CD4-positive, alpha-beta T cell treated with Interleukin-12 subunit alpha and Interleukin-12 subunit beta, for 1 hour (primary cell): ENCODE measurements at regions not wholly inside any gene's neighbourhood (a gene's known extent, or its start where the extent isn't known, plus 50 kb on each side); places are given as distances from the start of the nearest gene placed in this dataset.
"Not testable (repeated sequence)": the region's sequence is repeated elsewhere in the genome, so short reads cannot be mapped to it uniquely, and the experiment has no call there.

Source experiments
- DNase-seq: peaks from one replicate; pipeline ENCODE4 v3.0.0-alpha.2; 2020

- no peak for DNase-seq
Measured at GRCh38 chr7:45268013-45268412, 110.4 kb downstream of the RAMP3 start.

GRCh38 chr7:45269192-45269591 is 111.6 kb downstream of the RAMP3 start:
- no peak for DNase-seq

DNA sequence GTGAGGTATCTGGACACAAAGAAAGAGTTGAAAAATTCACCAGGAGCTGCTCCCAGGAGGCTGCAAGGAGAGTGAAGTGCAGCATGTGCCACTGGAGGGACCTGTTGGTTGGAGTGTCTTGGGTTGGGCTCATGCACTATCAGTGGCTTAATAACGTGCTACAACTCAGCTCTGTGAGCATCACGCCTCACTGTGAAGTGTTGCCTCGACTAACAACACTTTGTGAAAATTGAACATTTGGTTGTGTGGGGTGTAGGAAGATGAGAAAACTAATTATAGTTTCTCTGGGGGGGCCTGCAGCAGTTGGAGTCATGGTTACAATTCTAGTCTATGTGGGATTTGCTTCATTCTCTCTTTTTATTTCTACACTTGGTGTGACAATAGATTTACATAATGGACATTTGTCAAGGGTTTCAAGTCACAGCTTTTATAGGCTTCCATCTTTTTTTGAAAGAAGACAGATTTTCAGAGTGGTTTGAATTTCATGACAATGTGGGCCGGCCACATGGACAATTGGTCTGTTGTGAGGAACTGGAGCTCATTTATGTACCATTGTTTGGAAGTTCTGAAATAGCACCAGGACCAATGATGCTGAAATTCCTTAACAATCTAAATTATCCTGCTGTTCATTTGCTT is 121.3 kb downstream of the RAMP3 start:
- no peak for DNase-seq

DNA sequence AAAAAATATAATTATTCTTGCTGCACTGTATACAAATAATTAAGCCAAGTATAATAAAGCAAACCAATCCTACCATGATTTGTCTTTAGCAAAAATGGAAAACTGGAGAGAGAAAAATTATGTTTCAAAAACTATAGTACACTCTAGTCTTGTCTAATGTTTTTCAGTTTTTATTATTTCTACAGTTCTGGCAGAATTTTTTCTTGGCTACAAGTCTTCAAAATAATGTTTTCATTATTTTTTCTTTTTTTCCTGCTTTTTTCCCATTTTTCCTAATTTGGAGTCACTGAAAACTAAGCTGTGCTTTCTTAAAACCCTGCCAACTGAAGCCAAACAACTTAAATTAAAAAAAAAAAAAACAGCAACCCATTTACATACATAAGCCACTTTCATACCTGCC is 132.0 kb downstream of the RAMP3 start:
- DNase-seq = not testable (repeated sequence)

DNA sequence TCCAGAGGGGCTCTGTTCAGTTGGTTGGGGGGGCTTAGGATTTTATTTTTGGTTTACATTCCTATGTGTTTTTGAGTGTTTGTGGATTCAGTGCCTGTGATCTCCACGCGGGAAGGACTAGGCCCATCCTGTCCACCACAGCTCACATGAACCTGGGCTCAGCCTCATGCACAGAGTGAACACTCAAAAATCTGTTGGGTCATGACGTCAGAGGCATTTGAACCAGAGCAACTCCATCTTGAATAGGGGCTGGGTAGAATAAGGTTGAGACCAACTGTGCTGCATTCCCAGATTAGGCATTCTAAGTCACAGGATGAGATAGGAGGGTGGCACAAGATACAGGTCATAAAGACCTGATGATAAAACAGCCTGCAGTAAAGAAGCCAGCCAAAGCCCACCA is 133.3 kb downstream of the RAMP3 start:
- DNase-seq = no peak

DNA sequence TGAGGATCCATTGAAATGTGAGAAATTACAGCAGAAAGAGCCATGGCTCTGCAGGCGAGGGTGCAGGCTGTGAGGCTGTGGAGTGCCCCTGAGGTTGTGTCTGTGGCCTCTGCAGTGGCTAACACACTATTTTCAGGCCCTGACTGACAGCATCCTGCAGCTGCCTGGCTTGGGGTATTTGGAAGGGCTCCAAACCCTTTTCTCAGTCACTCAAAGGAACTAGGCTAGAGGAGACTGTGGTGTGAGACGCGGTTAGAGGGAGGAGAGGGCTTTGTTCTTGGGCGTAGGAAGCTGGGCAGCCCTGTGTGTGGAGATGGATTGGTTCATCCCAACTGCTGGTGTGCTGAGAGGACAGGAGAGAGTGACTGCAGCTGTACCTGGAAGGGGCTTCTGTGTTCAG is 134.9 kb downstream of the RAMP3 start:
- DNase-seq = no peak

GRCh38 chr7:45293295-45293942 is 135.8 kb downstream of the RAMP3 start:
- DNase-seq = no peak

DNA sequence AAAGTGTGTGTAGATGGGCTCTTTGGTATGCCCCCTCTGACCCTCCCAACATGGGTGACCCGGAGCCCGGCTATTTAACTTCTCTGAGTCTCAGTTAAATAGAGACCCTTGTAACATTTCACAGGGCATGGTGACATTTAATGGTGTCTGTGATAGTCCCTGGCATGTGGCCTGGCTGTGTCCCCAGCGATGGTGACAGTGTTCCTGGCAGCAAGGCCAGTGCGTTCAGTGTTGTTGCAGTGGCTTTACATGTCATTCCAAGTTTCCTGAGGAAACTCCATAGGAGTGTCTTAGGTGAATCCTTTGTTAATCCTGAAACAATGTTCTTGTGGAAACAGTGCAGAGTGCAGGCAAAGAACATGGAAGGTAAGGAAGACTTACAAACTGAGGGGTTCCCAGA is 137.0 kb downstream of the RAMP3 start:
- no peak for DNase-seq

DNA sequence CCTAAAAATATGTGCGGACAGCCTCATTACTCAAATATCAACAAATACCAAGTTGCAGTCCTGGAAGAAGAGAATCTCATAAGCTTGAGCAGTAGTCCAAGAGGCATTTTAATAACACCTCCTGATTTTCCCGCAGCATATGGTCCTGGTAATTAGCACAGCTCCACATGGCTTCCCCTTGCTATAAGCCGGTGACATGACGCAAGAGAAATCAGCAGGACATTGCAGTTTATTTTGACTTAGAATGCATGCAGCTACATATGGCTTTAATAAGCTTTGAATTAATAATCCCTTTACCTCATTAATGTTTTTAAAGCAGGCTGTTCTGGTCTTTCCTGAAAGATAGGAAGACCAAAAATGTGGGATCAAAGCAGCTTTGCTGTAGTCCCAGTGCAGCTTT is 137.6 kb downstream of the RAMP3 start:
- no peak for DNase-seq

GRCh38 chr7:45296748-45297147 is 139.2 kb downstream of the RAMP3 start:
- DNase-seq = no peak

GRCh38 chr7:45306752-45307305 is 149.2 kb downstream of the RAMP3 start:
- no peak for DNase-seq

- no peak for DNase-seq
Measured at GRCh38 chr7:45311597-45311996, 154.0 kb downstream of the RAMP3 start.

DNA sequence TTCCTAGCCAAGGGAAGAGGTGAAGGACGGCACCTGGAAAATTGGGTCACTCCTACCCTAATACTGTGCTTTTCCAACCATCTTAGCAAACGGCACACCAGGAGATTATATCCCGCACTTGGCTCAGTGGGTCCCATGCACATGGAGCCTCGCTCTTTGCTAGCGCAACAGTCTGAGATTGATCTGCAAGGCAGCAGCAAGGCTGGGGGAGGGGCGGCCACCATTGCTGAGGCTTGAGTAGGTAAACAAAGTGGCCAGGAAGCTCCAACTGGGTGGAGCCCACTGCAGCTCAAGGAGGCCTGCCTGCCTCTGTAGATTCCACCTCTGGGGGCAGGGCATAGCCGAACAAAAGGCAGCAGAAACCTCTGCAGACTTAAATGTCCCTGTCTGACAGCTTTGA is 157.9 kb downstream of the RAMP3 start:
- DNase-seq = not testable (repeated sequence)

- DNase-seq = no peak
Measured at GRCh38 chr7:45324683-45325237, 167.2 kb downstream of the RAMP3 start.

DNA sequence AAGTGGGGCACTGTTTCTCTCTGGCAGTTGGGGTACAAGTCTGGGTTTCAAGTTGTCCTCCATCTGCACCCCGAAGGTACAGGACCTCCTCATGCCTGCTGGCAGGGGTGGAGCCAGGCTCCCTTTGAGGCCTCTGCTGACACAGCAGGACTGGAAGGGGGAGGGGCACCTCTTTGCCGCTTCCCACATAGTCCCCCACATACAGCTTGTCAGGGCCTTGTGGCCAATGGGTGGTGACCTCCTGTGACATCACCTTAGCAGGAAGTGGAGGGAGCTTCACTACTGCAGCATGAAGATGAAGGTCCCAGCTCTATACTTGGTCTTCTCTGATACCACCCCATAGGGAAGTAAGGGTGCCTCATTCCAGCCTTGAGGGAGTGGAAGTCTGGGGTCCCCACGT is 167.8 kb downstream of the RAMP3 start:
- DNase-seq = no peak

- DNase-seq = no peak
Measured at GRCh38 chr7:45328403-45328981, 170.9 kb downstream of the RAMP3 start.

GRCh38 chr7:45331563-45331962 is 174.0 kb downstream of the RAMP3 start:
- DNase-seq = no peak

DNA sequence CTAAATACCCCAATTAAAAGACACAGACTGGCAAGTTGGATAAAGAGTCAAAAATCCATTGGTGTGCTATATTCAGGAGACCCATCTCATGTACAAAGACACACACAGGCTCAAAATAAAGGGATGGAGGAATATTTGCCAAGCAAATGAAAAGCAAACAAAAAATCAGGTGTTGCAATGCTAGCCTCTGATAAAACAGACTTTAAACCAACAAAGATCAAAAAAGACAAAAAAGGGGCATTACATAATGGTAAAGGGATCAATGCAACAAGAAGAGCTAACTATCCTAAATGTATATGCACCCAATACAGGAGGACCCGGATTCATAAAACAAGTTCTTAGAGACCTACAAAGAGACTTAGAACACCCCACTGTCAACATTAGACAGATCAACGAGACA is 177.4 kb downstream of the RAMP3 start:
- not testable (repeated sequence) for DNase-seq

DNA sequence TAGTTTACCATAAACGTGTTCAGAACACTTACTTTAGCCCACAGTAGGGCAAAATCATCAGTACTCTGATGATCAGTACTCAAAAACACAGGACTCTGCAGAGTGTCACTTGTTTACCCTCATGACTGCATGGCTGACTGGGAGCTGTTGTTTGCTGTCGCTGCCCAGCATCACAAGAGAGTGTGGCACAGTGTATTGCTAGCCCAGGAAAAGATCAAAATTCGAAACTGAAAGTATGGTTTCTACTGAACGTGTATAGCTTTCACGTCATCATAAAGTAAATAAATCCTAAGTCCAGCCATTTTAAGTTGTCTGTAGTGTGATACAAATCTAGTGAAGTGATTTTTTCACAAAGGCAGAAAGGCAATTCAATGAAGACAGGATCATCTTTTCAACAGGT is 184.6 kb downstream of the RAMP3 start:
- DNase-seq = peak; percentile 6

DNA sequence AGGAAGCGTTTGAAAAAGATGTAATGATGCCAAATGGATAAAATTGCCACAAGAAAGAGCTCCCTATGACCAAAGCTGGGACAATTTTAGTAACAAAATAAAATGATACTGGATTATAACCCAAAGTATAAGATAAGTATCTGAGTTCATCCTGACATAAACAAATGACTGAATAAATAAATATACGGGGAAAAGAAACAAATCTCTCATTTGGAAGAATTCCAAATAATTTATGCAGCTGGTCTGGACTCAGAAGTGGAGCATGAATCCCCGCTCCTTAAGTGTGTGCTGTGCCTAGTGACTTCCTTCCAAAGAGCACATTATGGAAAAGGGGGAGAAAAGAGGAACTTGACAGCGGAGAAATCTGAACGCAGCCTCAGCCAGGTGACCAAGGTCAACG is 186.2 kb downstream of the RAMP3 start:
- DNase-seq = no peak

DNA sequence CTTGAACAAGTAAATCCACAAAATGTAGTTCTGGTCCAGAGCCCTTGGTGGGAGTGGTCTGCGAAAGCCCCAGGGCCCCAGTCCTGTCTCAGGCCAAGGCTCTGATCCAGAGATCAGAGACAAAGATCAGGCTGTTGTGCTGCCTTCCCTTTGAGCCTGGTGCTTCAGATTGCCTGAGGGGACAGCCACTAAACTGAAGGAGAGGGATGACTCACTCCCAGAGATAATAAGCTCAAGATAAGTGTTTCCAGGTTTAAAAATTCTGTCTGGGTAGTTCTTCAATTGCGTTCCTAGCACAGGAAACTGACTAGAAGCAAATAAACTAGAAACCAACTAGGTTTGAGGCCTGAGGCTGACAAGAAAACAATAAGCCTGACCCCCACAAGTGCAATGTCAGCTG is 190.2 kb downstream of the RAMP3 start:
- no peak for DNase-seq

GRCh38 chr7:45349090-45349489 is 191.5 kb downstream of the RAMP3 start:
- DNase-seq = no peak

DNA sequence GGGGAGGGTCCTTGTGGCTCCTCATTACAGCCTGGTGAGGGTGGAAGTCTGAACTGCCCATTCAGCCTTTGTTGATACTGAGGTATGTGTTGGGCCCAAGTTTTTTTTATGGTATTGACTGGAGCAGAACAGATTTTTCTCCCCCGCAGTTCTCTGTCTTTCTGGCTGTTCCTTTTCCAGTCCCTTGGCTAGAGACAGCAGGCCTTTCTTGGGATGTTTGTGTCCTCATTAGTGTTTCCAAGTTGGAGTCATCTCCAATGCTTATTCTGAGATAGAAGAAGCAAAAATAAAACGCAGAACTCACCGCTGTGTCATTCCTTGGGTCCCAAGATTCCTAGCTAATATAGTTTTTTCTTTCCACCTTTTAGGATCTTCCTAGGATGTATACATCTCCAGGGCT is 193.3 kb downstream of the RAMP3 start:
- no peak for DNase-seq

DNA sequence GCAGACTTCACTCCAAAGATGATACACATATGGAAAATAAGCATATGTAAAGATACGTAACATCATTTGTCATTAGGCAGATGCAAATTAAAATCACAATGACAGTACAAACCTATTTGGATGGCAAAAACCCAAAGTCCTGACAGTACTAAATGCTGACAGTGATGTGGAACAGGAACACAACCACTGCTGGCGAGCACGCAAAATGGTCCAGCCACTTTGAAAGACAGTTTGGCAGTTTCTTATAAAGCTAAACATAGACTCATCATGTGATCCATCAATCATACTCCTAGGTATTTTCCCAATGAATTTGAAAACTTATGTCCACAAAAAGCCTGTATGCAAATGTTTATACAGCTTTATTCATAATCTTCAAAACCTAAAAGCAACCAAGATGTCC is 200.7 kb downstream of the RAMP3 start:
- DNase-seq = no peak
